Small intestine (tissue), 7 donors: ENCODE measurements at regions not wholly inside any gene's neighbourhood (a gene's known extent, or its start where the extent isn't known, plus 50 kb on each side); places are given as distances from the start of the nearest gene placed in this dataset.

Source experiments
- DNase-seq, 2 donors: peaks; one replicate each; pipeline versions ENCODE4 v3.0.0 to v3.0.0-alpha.2; 2013
- FAIRE-seq: peaks from 2 replicates; lab custom pipeline; 2012; peaks lifted over from hg19 to GRCh38; lab: Jason Lieb, UNC
- H3K27ac ChIP-seq, 3 donors: one replicate each; pipeline ENCODE4 v1.5.1; 2013; ENCODE audit warnings: low read length in 2 of 3, mild to moderate bottlenecking in 2 of 3, control low read depth in 1 of 3, inconsistent platforms in 1 of 3, low read depth in 1 of 3, moderate library complexity in 1 of 3
- H3K27me3 ChIP-seq, 3 donors: one replicate each; pipeline ENCODE4 v1.6.1; 2013; ENCODE audit warnings: low read length in 3 of 3, inconsistent platforms in 1 of 3; ENCODE audit not compliant: control insufficient read depth in 3 of 3, insufficient read depth in 3 of 3
- H3K36me3 ChIP-seq, 3 donors: one replicate each; pipeline ENCODE4 v1.6.1; 2013; ENCODE audit warnings: low read length in 3 of 3, inconsistent platforms in 1 of 3, low read depth in 1 of 3, mild to moderate bottlenecking in 1 of 3, moderate library complexity in 1 of 3; ENCODE audit not compliant: control insufficient read depth in 3 of 3, insufficient read depth in 2 of 3
- H3K4me1 ChIP-seq, 3 donors: one replicate each; pipeline ENCODE4 v1.6.1; 2013; ENCODE audit warnings: low read length in 2 of 3, inconsistent platforms in 1 of 3, low read depth in 1 of 3, mild to moderate bottlenecking in 1 of 3, moderate library complexity in 1 of 3; ENCODE audit not compliant: control insufficient read depth in 3 of 3, insufficient read depth in 2 of 3
- H3K4me3 ChIP-seq, 3 donors: one replicate each; pipeline ENCODE4 v1.5.1; 2013; ENCODE audit warnings: low read length in 3 of 3, control low read depth in 1 of 3, inconsistent platforms in 1 of 3, low read depth in 1 of 3, mild to moderate bottlenecking in 1 of 3, moderate library complexity in 1 of 3
- H3K9me3 ChIP-seq, 2 donors: one replicate each; pipeline ENCODE4 v1.6.1; 2013; ENCODE audit warnings: low read depth in 1 of 2, low read length in 1 of 2; ENCODE audit not compliant: control insufficient read depth in 2 of 2, insufficient read depth in 1 of 2
- WGBS, 3 donors: extraction: QIAGEN DNeasy Blood & Tissue Kit; methylation state at CpG; one replicate each; pipeline ENCODE4 v1.1.7; 2013; 5-methylcytosine and 5-hydroxymethylcytosine counted together
- donor health status: healthy with polysubstance abuse.
- donor health status: control.
- donor health status: control.
- donor health status: Bipolar disorder and iron deficiency.
- donor health status: healthy.

- no peaks in the 10 kb centered on the region for H3K36me3 ChIP-seq
- H3K9me3 ChIP-seq, result no peaks in the 10 kb centered on the region
- H3K27me3 ChIP-seq, result no peaks in the 10 kb centered on the region
- WGBS, 3 donors, result 86 to 88% (median 87%) methylated on average over 2 of the region's 2 CpGs
- H3K4me1 ChIP-seq, result no peaks in the 10 kb centered on the region
- FAIRE-seq (no peak), DNase-seq (no peak)
- no peak overlapping the region for H3K4me3 ChIP-seq
- no peak overlapping the region for H3K27ac ChIP-seq
Measured at GRCh38 chr4:119832776-119833175, 204.2 kb upstream of the PDE5A start.

GRCh38 chr4:119829326-119829725 lies 200.7 kb upstream of the PDE5A start:
- Histone ChIP-seq H3K27ac (no peak overlapping the region), H3K36me3 (no peaks in the 10 kb centered on the region), H3K4me3 (no peak overlapping the region), H3K27me3 (no peaks in the 10 kb centered on the region), H3K9me3 (no peaks in the 10 kb centered on the region), H3K4me1 (no peaks in the 10 kb centered on the region)
- 85 to 93% (median 93%) methylated on average over 2 of the region's 2 CpGs for WGBS, 3 donors
- FAIRE-seq, result no peak
- no peak for DNase-seq

- no peak for FAIRE-seq
- H3K36me3 ChIP-seq, result no peaks in the 10 kb centered on the region
- WGBS, 3 donors, result 70 to 89% (median 79%) methylated on average over 2 of the region's 2 CpGs
Measured at GRCh38 chr4:119825696-119826095, 197.1 kb upstream of the PDE5A start.

GRCh38 chr4:119823891-119824290 lies 195.3 kb upstream of the PDE5A start:
- Histone ChIP-seq H3K27ac (no peak overlapping the region), H3K4me3 (no peak overlapping the region), H3K4me1 (no peaks in the 10 kb centered on the region), H3K36me3 (no peaks in the 10 kb centered on the region), H3K9me3 (no peaks in the 10 kb centered on the region), H3K27me3 (no peaks in the 10 kb centered on the region)
- FAIRE-seq (no peak), DNase-seq (no peak)

More at GRCh38 chr4:119825696-119826095, 197.1 kb upstream of the PDE5A start:
- no peak overlapping the region for H3K27ac ChIP-seq
- DNase-seq, result no peak
- H3K4me1 ChIP-seq, result no peaks in the 10 kb centered on the region
- H3K27me3 ChIP-seq, result no peaks in the 10 kb centered on the region
- no peak overlapping the region for H3K4me3 ChIP-seq
- H3K9me3 ChIP-seq, result no peaks in the 10 kb centered on the region

- Histone ChIP-seq H3K27ac (no peak overlapping the region), H3K27me3 (no peaks in the 10 kb centered on the region), H3K36me3 (no peaks in the 10 kb centered on the region), H3K4me3 (no peak overlapping the region), H3K4me1 (no peaks in the 10 kb centered on the region), H3K9me3 (no peaks in the 10 kb centered on the region)
- WGBS, 3 donors, result 82 to 89% (median 88%) methylated on average over 1 of the region's 1 CpG
- FAIRE-seq (no peak), DNase-seq (no peak)
Measured at GRCh38 chr4:119823045-119823444, 194.4 kb upstream of the PDE5A start.

GRCh38 chr4:119816473-119816872 lies 187.9 kb upstream of the PDE5A start:
- H3K4me1 ChIP-seq, result no peaks in the 10 kb centered on the region
- no peaks in the 10 kb centered on the region for H3K36me3 ChIP-seq
- H3K4me3 ChIP-seq, result no peak overlapping the region
- FAIRE-seq (peak; percentile 33), DNase-seq (no peak)
- no peaks in the 10 kb centered on the region for H3K27me3 ChIP-seq
- H3K27ac ChIP-seq, result no peak overlapping the region
- H3K9me3 ChIP-seq, result peaks cover 0 to 7% of the 10 kb centered on the region in 2 donors

- Histone ChIP-seq H3K36me3 (no peaks in the 10 kb centered on the region), H3K27me3 (no peaks in the 10 kb centered on the region), H3K9me3 (peaks cover 0 to 7% of the 10 kb centered on the region in 2 donors), H3K4me3 (no peak overlapping the region), H3K4me1 (no peaks in the 10 kb centered on the region), H3K27ac (no peak overlapping the region)
- DNase-seq, result no peak
- WGBS, 3 donors, result 81 to 92% (median 88%) methylated on average over 1 of the region's 1 CpG
- FAIRE-seq, result no peak
Measured at GRCh38 chr4:119810001-119810400, 181.4 kb upstream of the PDE5A start.

- DNase-seq (no peak), FAIRE-seq (no peak)
- no peak overlapping the region for H3K4me3 ChIP-seq
- H3K27me3 ChIP-seq, result no peaks in the 10 kb centered on the region
- no peak overlapping the region for H3K27ac ChIP-seq
- H3K36me3 ChIP-seq, result no peaks in the 10 kb centered on the region
- 94 to 100% (median 95%) methylated on average over 1 of the region's 1 CpG for WGBS, 3 donors
- H3K9me3 ChIP-seq, result no peaks in the 10 kb centered on the region
- H3K4me1 ChIP-seq, result no peaks in the 10 kb centered on the region
Measured at GRCh38 chr4:119804404-119804803, 175.8 kb upstream of the PDE5A start.

- DNase-seq (no peak), FAIRE-seq (no peak)
- Histone ChIP-seq H3K27me3 (no peaks in the 10 kb centered on the region), H3K27ac (no peak overlapping the region), H3K9me3 (no peaks in the 10 kb centered on the region), H3K4me1 (peaks cover 0 to 8% (median 4%) of the 10 kb centered on the region in 3 donors), H3K36me3 (no peaks in the 10 kb centered on the region), H3K4me3 (no peak overlapping the region)
- 82 to 86% (median 86%) methylated on average over 2 of the region's 2 CpGs for WGBS, 3 donors
Measured at GRCh38 chr4:119797238-119797894, 168.8 kb upstream of the PDE5A start.
